ENCODE measurements at regions not wholly inside any gene's neighbourhood (a gene's known extent, or its start where the extent isn't known, plus 50 kb on each side); places are given as distances from the start of the nearest gene placed in this dataset.

GRCh38 chr6:125618629-125619028 is 130.8 kb upstream of the HEY2 start:
- TF ChIP-seq CTCF (IDR thresholded peaks at IDR 0.05) (no peak), RAD21 (IDR thresholded peaks at IDR 0.05; ENCODE audit: low read length) (no peak), PBX3 (IDR thresholded peaks at IDR 0.05) (no peak)
